ENCODE measurements at regions not wholly inside any gene's neighbourhood (a gene's known extent, or its start where the extent isn't known, plus 50 kb on each side); places are given as distances from the start of the nearest gene placed in this dataset.

GRCh38 chr3:88528494-88528893 lies 378.7 kb downstream of the C3orf38 start:
- Histone ChIP-seq H3K27me3 (ENCODE audit: low read depth, low read length) (no peaks in the 10 kb centered on the region), H3K4me2 (ENCODE audit: low read length) (no peak overlapping the region), H3K79me2 (ENCODE audit: low read length) (no peaks in the 10 kb centered on the region), H3K4me3 (ENCODE audit: low read length) (no peak overlapping the region), H4K20me1 (ENCODE audit: insufficient read depth, low read length) (no peaks in the 10 kb centered on the region), H3K27ac (ENCODE audit: low read length) (no peak overlapping the region), H3K36me3 (replicated peaks; ENCODE audit: low read depth, low read length) (no peaks in the 10 kb centered on the region), H2AFZ (ENCODE audit: low read depth, low read length) (no peak overlapping the region), H3K4me1 (ENCODE audit: low read length) (no peaks in the 10 kb centered on the region), H3K9ac (ENCODE audit: low read length) (no peak overlapping the region), H3K9me3 (ENCODE audit: insufficient read depth, low read length) (no peaks in the 10 kb centered on the region)
- no peak for TF ChIP-seq CTCF (IDR thresholded peaks at IDR 0.05; ENCODE audit: low read depth, low read length)
- no peak for TF ChIP-seq EZH2phosphoT487 (IDR thresholded peaks at IDR 0.05; ENCODE audit: low read depth)

- H3K36me3 ChIP-seq (replicated peaks; ENCODE audit: low read depth, low read length): no peaks in the 10 kb centered on the region
- no peak overlapping the region for H3K4me3 ChIP-seq (ENCODE audit: low read length)
- no peak overlapping the region for H3K9ac ChIP-seq (ENCODE audit: low read length)
- no peaks in the 10 kb centered on the region for H3K9me3 ChIP-seq (ENCODE audit: insufficient read depth, low read length)
- H4K20me1 ChIP-seq (ENCODE audit: insufficient read depth, low read length): no peaks in the 10 kb centered on the region
- no peaks in the 10 kb centered on the region for H3K27me3 ChIP-seq (ENCODE audit: low read depth, low read length)
- H3K79me2 ChIP-seq (ENCODE audit: low read length): no peaks in the 10 kb centered on the region
- no peak overlapping the region for H3K27ac ChIP-seq (ENCODE audit: low read length)
- no peak for TF ChIP-seq CTCF (IDR thresholded peaks at IDR 0.05; ENCODE audit: low read depth, low read length)
- no peak for TF ChIP-seq EZH2phosphoT487 (IDR thresholded peaks at IDR 0.05; ENCODE audit: low read depth)
- H3K4me1 ChIP-seq (ENCODE audit: low read length): no peaks in the 10 kb centered on the region
- H3K4me2 ChIP-seq (ENCODE audit: low read length): no peak overlapping the region
- H2AFZ ChIP-seq (ENCODE audit: low read depth, low read length): no peak overlapping the region
Observed at GRCh38 chr3:88534534-88534933, 384.8 kb downstream of the C3orf38 start.

- Histone ChIP-seq H3K27me3 (ENCODE audit: low read depth, low read length) (no peaks in the 10 kb centered on the region), H2AFZ (ENCODE audit: low read depth, low read length) (no peak overlapping the region), H3K4me2 (ENCODE audit: low read length) (no peak overlapping the region), H3K27ac (ENCODE audit: low read length) (no peak overlapping the region), H4K20me1 (ENCODE audit: insufficient read depth, low read length) (no peaks in the 10 kb centered on the region), H3K9ac (ENCODE audit: low read length) (no peak overlapping the region), H3K36me3 (replicated peaks; ENCODE audit: low read depth, low read length) (no peaks in the 10 kb centered on the region), H3K79me2 (ENCODE audit: low read length) (no peaks in the 10 kb centered on the region), H3K9me3 (ENCODE audit: insufficient read depth, low read length) (no peaks in the 10 kb centered on the region), H3K4me1 (ENCODE audit: low read length) (no peaks in the 10 kb centered on the region), H3K4me3 (ENCODE audit: low read length) (no peak overlapping the region)
- TF ChIP-seq CTCF (IDR thresholded peaks at IDR 0.05; ENCODE audit: low read depth, low read length) (no peak), EZH2phosphoT487 (IDR thresholded peaks at IDR 0.05; ENCODE audit: low read depth) (no peak)
Observed at GRCh38 chr3:88535563-88535962, 385.8 kb downstream of the C3orf38 start.

- no peaks in the 10 kb centered on the region for H4K20me1 ChIP-seq (ENCODE audit: insufficient read depth, low read length)
- H3K27ac ChIP-seq (ENCODE audit: low read length): no peak overlapping the region
- H3K79me2 ChIP-seq (ENCODE audit: low read length): no peaks in the 10 kb centered on the region
- no peak overlapping the region for H3K4me3 ChIP-seq (ENCODE audit: low read length)
- H3K27me3 ChIP-seq (ENCODE audit: low read depth, low read length): no peaks in the 10 kb centered on the region
- no peak for TF ChIP-seq CTCF (IDR thresholded peaks at IDR 0.05; ENCODE audit: low read depth, low read length)
- TF ChIP-seq EZH2phosphoT487 (IDR thresholded peaks at IDR 0.05; ENCODE audit: low read depth): no peak
- no peaks in the 10 kb centered on the region for H3K4me1 ChIP-seq (ENCODE audit: low read length)
- no peak overlapping the region for H3K9ac ChIP-seq (ENCODE audit: low read length)
- no peak overlapping the region for H2AFZ ChIP-seq (ENCODE audit: low read depth, low read length)
- H3K4me2 ChIP-seq (ENCODE audit: low read length): no peak overlapping the region
- no peaks in the 10 kb centered on the region for H3K36me3 ChIP-seq (replicated peaks; ENCODE audit: low read depth, low read length)
- H3K9me3 ChIP-seq (ENCODE audit: insufficient read depth, low read length): no peaks in the 10 kb centered on the region
Observed at GRCh38 chr3:88542916-88543315, 393.2 kb downstream of the C3orf38 start.

All from OCI-LY3 (cell line).